Type B pancreatic cell (in vitro differentiated cells): ENCODE measurements at regions not wholly inside any gene's neighbourhood (a gene's known extent, or its start where the extent isn't known, plus 50 kb on each side); places are given as distances from the start of the nearest gene placed in this dataset.
"Not testable (repeated sequence)": the region's sequence is repeated elsewhere in the genome, so short reads cannot be mapped to it uniquely, and the experiment has no call there.

Experiments
- DNase-seq: peaks from one replicate; pipeline ENCODE4 v3.0.0; 2021; ENCODE audit warnings: mixed read lengths; ENCODE audit not compliant: unreplicated experiment; ENCODE audit errors: extremely low spot score
- H3K27ac Mint-ChIP-seq: 2 replicates; pipeline ENCODE4 v1.8.0; 2021; ENCODE audit warnings: mild to moderate bottlenecking, mixed read lengths
- H3K27me3 Mint-ChIP-seq: 2 replicates; pipeline ENCODE4 v1.8.0; 2021; ENCODE audit warnings: mixed read lengths
- H3K36me3 Mint-ChIP-seq: 2 replicates; pipeline ENCODE4 v1.8.0; 2021; ENCODE audit warnings: mixed read lengths
- H3K4me1 Mint-ChIP-seq: one replicate; pipeline ENCODE4 v1.8.0; 2021; ENCODE audit warnings: mixed read lengths; ENCODE audit not compliant: unreplicated experiment
- H3K4me3 Mint-ChIP-seq: 2 replicates; pipeline ENCODE4 v1.8.0; 2021; ENCODE audit warnings: mild to moderate bottlenecking, mixed read lengths
- H3K9me3 Mint-ChIP-seq: 2 replicates; pipeline ENCODE4 v1.8.0; 2021; ENCODE audit warnings: mixed read lengths
- TF ChIP-seq, protein P1 (sequence below): fragments of 200-600 bp; sonication (generic); conservative IDR thresholded peaks from 2 replicates; pipeline ENCODE4 v1.5.0; 2021; ENCODE audit warnings: antibody characterized with exemption, mild to moderate bottlenecking

DNA sequence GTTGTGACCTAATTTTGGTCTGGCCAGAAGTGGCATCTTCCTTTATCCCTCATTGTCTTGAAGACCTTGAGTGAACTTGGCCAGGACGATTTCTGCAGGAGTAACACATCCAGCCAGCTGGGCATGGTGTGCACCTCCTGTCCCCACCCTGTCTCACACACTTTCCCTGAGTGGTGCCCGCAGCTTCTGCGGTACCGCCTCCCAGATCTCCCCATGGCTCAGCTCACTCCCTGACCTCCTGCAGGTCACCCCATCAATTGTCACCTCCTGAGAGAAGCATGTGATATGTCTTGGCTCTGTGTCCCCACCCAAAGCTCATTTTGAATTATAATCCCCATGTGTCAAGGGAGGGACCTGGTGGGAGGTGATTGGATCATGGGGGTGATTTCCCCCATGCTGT lies 50.2 kb upstream of the TP53I11 start:
- Mint-ChIP-seq H3K27ac (no peak overlapping the region), H3K36me3 (no peaks in the 10 kb centered on the region), H3K4me1 (no peaks in the 10 kb centered on the region), H3K27me3 (peaks cover 19% of the 10 kb centered on the region), H3K9me3 (no peaks in the 10 kb centered on the region), H3K4me3 (no peak overlapping the region)
- TF ChIP-seq, protein P1, sequence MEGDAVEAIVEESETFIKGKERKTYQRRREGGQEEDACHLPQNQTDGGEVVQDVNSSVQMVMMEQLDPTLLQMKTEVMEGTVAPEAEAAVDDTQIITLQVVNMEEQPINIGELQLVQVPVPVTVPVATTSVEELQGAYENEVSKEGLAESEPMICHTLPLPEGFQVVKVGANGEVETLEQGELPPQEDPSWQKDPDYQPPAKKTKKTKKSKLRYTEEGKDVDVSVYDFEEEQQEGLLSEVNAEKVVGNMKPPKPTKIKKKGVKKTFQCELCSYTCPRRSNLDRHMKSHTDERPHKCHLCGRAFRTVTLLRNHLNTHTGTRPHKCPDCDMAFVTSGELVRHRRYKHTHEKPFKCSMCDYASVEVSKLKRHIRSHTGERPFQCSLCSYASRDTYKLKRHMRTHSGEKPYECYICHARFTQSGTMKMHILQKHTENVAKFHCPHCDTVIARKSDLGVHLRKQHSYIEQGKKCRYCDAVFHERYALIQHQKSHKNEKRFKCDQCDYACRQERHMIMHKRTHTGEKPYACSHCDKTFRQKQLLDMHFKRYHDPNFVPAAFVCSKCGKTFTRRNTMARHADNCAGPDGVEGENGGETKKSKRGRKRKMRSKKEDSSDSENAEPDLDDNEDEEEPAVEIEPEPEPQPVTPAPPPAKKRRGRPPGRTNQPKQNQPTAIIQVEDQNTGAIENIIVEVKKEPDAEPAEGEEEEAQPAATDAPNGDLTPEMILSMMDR, result no peak
- DNase-seq, result peak; percentile 51

DNA sequence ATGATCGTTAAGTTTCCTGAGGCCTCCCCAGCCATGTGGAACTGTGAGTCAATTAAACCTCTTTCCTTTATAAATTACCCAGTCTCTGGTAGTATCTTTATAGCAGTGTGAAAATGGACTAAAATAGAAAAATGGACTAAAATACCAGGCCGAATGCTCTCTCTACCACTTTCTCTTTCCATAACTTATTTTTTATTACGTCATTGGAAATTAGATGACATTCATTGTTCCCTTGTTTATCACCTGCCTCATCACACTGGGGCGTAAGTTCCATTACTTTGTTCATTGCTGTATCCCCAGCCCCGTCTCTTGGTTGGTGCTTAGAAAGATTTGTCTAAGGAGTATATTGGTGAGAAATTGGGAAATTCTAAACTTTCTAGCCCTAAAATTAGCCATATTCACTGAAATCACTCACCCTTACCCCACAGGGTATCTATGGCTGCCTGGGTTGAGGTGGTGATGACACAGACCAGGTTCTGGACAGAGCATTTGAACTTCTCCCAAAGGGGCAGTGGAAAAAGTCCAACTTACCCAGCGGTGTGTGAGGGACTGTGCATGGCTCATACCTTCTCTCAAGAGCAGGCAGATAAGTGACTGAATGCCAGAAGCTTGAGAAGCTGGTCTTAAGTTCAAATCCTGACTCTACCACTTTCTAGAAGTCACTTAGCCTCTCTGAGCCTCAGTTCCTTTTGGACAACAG lies 50.9 kb upstream of the TP53I11 start:
- Mint-ChIP-seq H3K4me3 (no peak overlapping the region), H3K27me3 (peaks cover 19% of the 10 kb centered on the region), H3K4me1 (no peaks in the 10 kb centered on the region), H3K9me3 (no peaks in the 10 kb centered on the region), H3K36me3 (no peaks in the 10 kb centered on the region), H3K27ac (no peak overlapping the region)
- TF ChIP-seq, protein P1, result no peak
- no peak for DNase-seq

DNA sequence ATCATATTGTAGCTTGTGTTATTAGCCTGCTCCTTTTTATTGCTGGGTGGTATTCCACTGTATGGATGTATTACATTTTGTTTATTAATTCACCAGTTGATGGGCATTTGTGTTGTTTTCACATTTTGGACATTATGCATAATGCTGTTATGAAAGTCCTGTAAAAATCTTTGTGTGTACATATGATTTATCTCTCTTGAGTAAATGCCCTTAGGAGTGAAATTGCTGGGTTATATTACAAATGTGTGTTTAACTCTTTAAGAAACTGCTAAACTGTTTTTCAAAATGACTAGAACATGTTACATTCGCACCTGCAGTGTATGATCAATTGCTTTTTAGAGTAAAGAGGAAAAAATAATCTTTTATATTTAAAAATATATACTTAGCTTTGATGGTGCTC lies 54.4 kb upstream of the TP53I11 start:
- no peak overlapping the region for H3K4me3 Mint-ChIP-seq
- no peak for DNase-seq
- H3K36me3 Mint-ChIP-seq, result no peaks in the 10 kb centered on the region
- no peaks in the 10 kb centered on the region for H3K9me3 Mint-ChIP-seq
- H3K4me1 Mint-ChIP-seq, result no peaks in the 10 kb centered on the region
- TF ChIP-seq, protein P1, result no peak
- no peak overlapping the region for H3K27ac Mint-ChIP-seq
- peaks cover 20% of the 10 kb centered on the region for H3K27me3 Mint-ChIP-seq

DNA sequence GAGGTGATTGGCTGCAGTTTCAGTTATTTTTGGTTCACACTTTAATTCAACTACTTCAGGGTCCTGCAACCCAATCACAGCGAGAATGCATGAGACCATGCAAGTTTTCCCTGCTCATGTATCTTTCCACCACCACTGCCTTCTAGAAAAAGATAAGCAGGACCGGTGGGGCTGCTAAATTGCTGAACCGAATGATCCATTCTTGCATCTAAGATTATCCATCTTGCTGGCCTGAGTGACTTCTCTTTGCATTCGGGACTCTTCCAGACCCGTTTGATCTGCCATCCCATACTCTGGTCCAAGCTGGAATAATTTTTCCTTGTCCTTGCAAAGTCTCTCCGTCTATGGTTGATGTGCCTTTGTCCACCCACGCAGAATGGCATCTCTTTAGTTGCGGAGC lies 56.3 kb upstream of the TP53I11 start:
- Mint-ChIP-seq H3K4me3 (no peak overlapping the region), H3K27ac (no peak overlapping the region), H3K36me3 (no peaks in the 10 kb centered on the region), H3K27me3 (peaks cover 11% of the 10 kb centered on the region), H3K4me1 (no peaks in the 10 kb centered on the region), H3K9me3 (no peaks in the 10 kb centered on the region)
- TF ChIP-seq, protein P1, result no peak
- DNase-seq, result no peak

DNA sequence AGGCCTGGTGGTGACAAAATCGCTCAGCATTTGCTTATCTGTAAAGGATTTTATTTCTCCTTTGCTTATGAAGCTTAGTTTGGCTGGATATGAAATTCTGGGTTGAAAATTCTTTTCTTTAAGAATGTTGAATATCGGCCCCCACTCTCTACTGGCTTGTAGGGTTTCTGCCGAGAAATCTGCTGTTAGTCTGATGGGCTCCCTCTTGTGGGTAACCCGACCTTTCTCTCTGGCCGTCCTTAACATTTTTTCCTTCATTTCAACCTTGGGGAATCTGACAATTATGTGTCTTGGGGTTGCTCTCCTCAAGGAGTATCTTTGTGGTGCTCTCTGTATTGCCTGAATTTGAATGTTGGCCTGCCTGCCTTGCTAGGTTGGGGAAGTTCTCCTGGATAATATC lies 65.3 kb upstream of the TP53I11 start:
- not testable (repeated sequence) for H3K27ac Mint-ChIP-seq, H3K9me3 Mint-ChIP-seq, H3K36me3 Mint-ChIP-seq, H3K4me3 Mint-ChIP-seq, DNase-seq
- Mint-ChIP-seq H3K27me3 (peaks cover 17% of the 10 kb centered on the region), H3K4me1 (peaks cover 17% of the 10 kb centered on the region)

- H3K4me3 Mint-ChIP-seq, H3K27ac Mint-ChIP-seq, DNase-seq, H3K36me3 Mint-ChIP-seq, H3K9me3 Mint-ChIP-seq: not testable (repeated sequence)
- Mint-ChIP-seq H3K27me3 (peaks cover 17% of the 10 kb centered on the region), H3K4me1 (peaks cover 20% of the 10 kb centered on the region)
These were observed 65.8 kb upstream of the TP53I11 start for GRCh38 chr11:45016446-45016845.

GRCh38 chr11:45017329-45017728 lies 66.6 kb upstream of the TP53I11 start:
- no peak overlapping the region for H3K27ac Mint-ChIP-seq
- peaks cover 17% of the 10 kb centered on the region for H3K27me3 Mint-ChIP-seq
- no peak for DNase-seq
- TF ChIP-seq, protein P1, result peak; percentile 61
- peaks cover 27% of the 10 kb centered on the region for H3K4me1 Mint-ChIP-seq
- no peak overlapping the region for H3K4me3 Mint-ChIP-seq
- H3K36me3 Mint-ChIP-seq, result no peaks in the 10 kb centered on the region
- peaks cover 5% of the 10 kb centered on the region for H3K9me3 Mint-ChIP-seq
